ENCODE measurements at regions not wholly inside any gene's neighbourhood (a gene's known extent, or its start where the extent isn't known, plus 50 kb on each side); places are given as distances from the start of the nearest gene placed in this dataset.

DNA sequence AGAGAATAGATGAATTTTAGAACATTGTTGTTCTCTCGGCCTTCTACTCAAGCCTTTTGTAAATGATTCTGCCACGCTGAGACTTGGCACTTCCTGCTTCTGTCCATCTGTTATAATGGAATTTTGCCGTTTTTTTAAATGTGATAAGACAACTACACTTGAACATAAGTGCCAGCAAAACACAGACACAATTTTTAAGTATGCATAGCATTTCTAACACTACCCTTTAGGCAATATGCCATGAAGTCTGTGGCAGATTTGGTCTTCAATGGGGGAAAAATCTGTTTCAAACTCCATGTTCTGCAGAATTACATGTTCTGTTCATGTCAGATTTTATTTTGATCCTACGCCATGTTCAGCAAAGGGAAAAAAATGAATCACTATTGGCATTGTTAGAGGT lies 1170.7 kb upstream of the SLC39A10 start:
- Mint-ChIP-seq H3K9me3 (no peaks in the 10 kb centered on the region; the same call in 1 of the 2 replicates), H3K4me1 (0 out of 2 replicates have a peak, but pooled peaks cover 3% of the 10 kb centered on the region), H3K36me3 (no peaks in the 10 kb centered on the region), H3K27ac (no peak overlapping the region), H3K27me3 (ENCODE audit: low read depth) (no peaks in the 10 kb centered on the region), H3K4me3 (no peak overlapping the region)
- no peak for ATAC-seq
- TF ChIP-seq RELA (CRISPR knock-in tag; IDR thresholded peaks at IDR 0.05; ENCODE audit: borderline replicate concordance) (no peak), GABPB1 (CRISPR knock-in tag; IDR thresholded peaks at IDR 0.05) (no peak), ELF4 (CRISPR knock-in tag; IDR thresholded peaks at IDR 0.05; ENCODE audit: low read depth) (no peak), NR3C1 (CRISPR knock-in tag; conservative IDR thresholded peaks at IDR 0.05; ENCODE audit: low read depth) (no peak), IRF2 (CRISPR knock-in tag; IDR thresholded peaks at IDR 0.05; ENCODE audit: borderline replicate concordance, low read depth) (no peak), NR1H2 (CRISPR knock-in tag; IDR thresholded peaks at IDR 0.05) (no peak), SMAD4 (CRISPR knock-in tag; IDR thresholded peaks at IDR 0.05) (no peak), CBFB (CRISPR knock-in tag; IDR thresholded peaks at IDR 0.05; ENCODE audit: low read depth) (no peak), ZNF317 (CRISPR knock-in tag; IDR thresholded peaks at IDR 0.05; ENCODE audit: borderline replicate concordance, low read depth) (no peak)
- ChIA-PET POLR2A (no interaction called here), CTCF (no interaction called here)
- no peak for DNase-seq (ENCODE audit: low spot score)

- POLR2A ChIA-PET = no interaction called here
- CTCF ChIA-PET = no interaction called here
- Mint-ChIP-seq H3K4me3 (no peak overlapping the region), H3K36me3 (no peaks in the 10 kb centered on the region), H3K9me3 (no peaks in the 10 kb centered on the region; the same call in 1 of the 2 replicates), H3K27ac (no peak overlapping the region), H3K4me1 (0 out of 2 replicates have a peak, but pooled peaks cover 3% of the 10 kb centered on the region), H3K27me3 (ENCODE audit: low read depth) (no peaks in the 10 kb centered on the region)
- ATAC-seq (no peak), DNase-seq (ENCODE audit: low spot score) (no peak)
- TF ChIP-seq, protein P1, sequence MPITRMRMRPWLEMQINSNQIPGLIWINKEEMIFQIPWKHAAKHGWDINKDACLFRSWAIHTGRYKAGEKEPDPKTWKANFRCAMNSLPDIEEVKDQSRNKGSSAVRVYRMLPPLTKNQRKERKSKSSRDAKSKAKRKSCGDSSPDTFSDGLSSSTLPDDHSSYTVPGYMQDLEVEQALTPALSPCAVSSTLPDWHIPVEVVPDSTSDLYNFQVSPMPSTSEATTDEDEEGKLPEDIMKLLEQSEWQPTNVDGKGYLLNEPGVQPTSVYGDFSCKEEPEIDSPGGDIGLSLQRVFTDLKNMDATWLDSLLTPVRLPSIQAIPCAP (CRISPR knock-in tag; IDR thresholded peaks at IDR 0.05) = no peak
- TF ChIP-seq, protein P2, sequence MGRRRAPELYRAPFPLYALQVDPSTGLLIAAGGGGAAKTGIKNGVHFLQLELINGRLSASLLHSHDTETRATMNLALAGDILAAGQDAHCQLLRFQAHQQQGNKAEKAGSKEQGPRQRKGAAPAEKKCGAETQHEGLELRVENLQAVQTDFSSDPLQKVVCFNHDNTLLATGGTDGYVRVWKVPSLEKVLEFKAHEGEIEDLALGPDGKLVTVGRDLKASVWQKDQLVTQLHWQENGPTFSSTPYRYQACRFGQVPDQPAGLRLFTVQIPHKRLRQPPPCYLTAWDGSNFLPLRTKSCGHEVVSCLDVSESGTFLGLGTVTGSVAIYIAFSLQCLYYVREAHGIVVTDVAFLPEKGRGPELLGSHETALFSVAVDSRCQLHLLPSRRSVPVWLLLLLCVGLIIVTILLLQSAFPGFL (CRISPR knock-in tag; IDR thresholded peaks at IDR 0.05; ENCODE audit: borderline replicate concordance) = no peak
- TF ChIP-seq ZNF423 (CRISPR knock-in tag; IDR thresholded peaks at IDR 0.05) (no peak), MYBL2 (CRISPR knock-in tag; IDR thresholded peaks at IDR 0.05) (no peak), ZNF219 (CRISPR knock-in tag; IDR thresholded peaks at IDR 0.05; ENCODE audit: borderline replicate concordance) (no peak), NR3C1 (CRISPR knock-in tag; conservative IDR thresholded peaks at IDR 0.05; ENCODE audit: low read depth) (no peak), ZNF138 (CRISPR knock-in tag; conservative IDR thresholded peaks at IDR 0.05) (no peak)
Observed at GRCh38 chr2:194483041-194483440, 1174.0 kb upstream of the SLC39A10 start.

- Mint-ChIP-seq H3K9me3 (peaks cover 12% of the 10 kb centered on the region; the same call in 1 of the 2 replicates), H3K27me3 (ENCODE audit: low read depth) (no peaks in the 10 kb centered on the region), H3K27ac (no peak overlapping the region), H3K36me3 (no peaks in the 10 kb centered on the region), H3K4me1 (no peaks in the 10 kb centered on the region), H3K4me3 (no peak overlapping the region)
- ChIA-PET POLR2A (no interaction called here), CTCF (no interaction called here)
- no peak for ATAC-seq
- no peak for DNase-seq (ENCODE audit: low spot score)
- TF ChIP-seq, protein P3, sequence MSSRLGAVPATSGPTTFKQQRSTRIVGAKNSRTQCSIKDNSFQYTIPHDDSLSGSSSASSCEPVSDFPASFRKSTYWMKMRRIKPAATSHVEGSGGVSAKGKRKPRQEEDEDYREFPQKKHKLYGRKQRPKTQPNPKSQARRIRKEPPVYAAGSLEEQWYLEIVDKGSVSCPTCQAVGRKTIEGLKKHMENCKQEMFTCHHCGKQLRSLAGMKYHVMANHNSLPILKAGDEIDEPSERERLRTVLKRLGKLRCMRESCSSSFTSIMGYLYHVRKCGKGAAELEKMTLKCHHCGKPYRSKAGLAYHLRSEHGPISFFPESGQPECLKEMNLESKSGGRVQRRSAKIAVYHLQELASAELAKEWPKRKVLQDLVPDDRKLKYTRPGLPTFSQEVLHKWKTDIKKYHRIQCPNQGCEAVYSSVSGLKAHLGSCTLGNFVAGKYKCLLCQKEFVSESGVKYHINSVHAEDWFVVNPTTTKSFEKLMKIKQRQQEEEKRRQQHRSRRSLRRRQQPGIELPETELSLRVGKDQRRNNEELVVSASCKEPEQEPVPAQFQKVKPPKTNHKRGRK (CRISPR knock-in tag; IDR thresholded peaks at IDR 0.05; ENCODE audit: borderline replicate concordance) = no peak
- TF ChIP-seq ZBTB21 (CRISPR knock-in tag; IDR thresholded peaks at IDR 0.05; ENCODE audit: borderline replicate concordance) (no peak), USF2 (CRISPR knock-in tag; IDR thresholded peaks at IDR 0.05) (no peak), SOX15 (CRISPR knock-in tag; IDR thresholded peaks at IDR 0.05) (no peak), TP53 (CRISPR knock-in tag; IDR thresholded peaks at IDR 0.05) (no peak)
- TF ChIP-seq, protein P4, sequence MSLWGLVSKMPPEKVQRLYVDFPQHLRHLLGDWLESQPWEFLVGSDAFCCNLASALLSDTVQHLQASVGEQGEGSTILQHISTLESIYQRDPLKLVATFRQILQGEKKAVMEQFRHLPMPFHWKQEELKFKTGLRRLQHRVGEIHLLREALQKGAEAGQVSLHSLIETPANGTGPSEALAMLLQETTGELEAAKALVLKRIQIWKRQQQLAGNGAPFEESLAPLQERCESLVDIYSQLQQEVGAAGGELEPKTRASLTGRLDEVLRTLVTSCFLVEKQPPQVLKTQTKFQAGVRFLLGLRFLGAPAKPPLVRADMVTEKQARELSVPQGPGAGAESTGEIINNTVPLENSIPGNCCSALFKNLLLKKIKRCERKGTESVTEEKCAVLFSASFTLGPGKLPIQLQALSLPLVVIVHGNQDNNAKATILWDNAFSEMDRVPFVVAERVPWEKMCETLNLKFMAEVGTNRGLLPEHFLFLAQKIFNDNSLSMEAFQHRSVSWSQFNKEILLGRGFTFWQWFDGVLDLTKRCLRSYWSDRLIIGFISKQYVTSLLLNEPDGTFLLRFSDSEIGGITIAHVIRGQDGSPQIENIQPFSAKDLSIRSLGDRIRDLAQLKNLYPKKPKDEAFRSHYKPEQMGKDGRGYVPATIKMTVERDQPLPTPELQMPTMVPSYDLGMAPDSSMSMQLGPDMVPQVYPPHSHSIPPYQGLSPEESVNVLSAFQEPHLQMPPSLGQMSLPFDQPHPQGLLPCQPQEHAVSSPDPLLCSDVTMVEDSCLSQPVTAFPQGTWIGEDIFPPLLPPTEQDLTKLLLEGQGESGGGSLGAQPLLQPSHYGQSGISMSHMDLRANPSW (CRISPR knock-in tag; conservative IDR thresholded peaks at IDR 0.05; ENCODE audit: low read depth) = no peak
- TF ChIP-seq, protein P1 (CRISPR knock-in tag; IDR thresholded peaks at IDR 0.05) = no peak
Observed at GRCh38 chr2:194465641-194466040, 1191.4 kb upstream of the SLC39A10 start.

Measured in WTC11 (cell line).